ENCODE measurements at regions not wholly inside any gene's neighbourhood (a gene's known extent, or its start where the extent isn't known, plus 50 kb on each side); places are given as distances from the start of the nearest gene placed in this dataset.

- no peak for FAIRE-seq
- no TSS peak for BruUV-seq (replicated peaks)
These were observed 53.6 kb upstream of the IRX2 start for GRCh38 chr5:2805080-2805479.

More at GRCh38 chr5:2805080-2805479, 53.6 kb upstream of the IRX2 start:
- DNase-seq (ENCODE audit: low read depth, low spot score) (no peak), ATAC-seq (no peak)
- Histone ChIP-seq H3K9ac (ENCODE audit: control insufficient read depth, insufficient read depth, low read length) (no peak overlapping the region), H3K79me2 (ENCODE audit: control insufficient read depth, insufficient read depth, low read length) (no peaks in the 10 kb centered on the region), H2AFZ (ENCODE audit: control insufficient read depth, low read depth, low read length) (no peak overlapping the region), H3K36me3 (ENCODE audit: control insufficient read depth in 2 of 2, insufficient read depth in 2 of 2, low read length in 1 of 2) (no peaks in the 10 kb centered on the region), H4K20me1 (ENCODE audit: control insufficient read depth, insufficient read depth) (no peaks in the 10 kb centered on the region), H3K9me3 (replicated peaks; ENCODE audit: control insufficient read depth, insufficient read depth, low read length) (no peaks in the 10 kb centered on the region; the same call in 2 of the 3 replicates), H3K4me3 (no peak overlapping the region), H3K27ac (ENCODE audit: control insufficient read depth, insufficient read depth) (no peak overlapping the region), H3K4me2 (ENCODE audit: control insufficient read depth, insufficient read depth) (no peak overlapping the region), H3K27me3 (replicated peaks in 1 of 2; ENCODE audit: control insufficient read depth in 2 of 2, insufficient read depth in 2 of 2, low read length in 1 of 2) (no peaks in the 10 kb centered on the region), H3K4me1 (ENCODE audit: control insufficient read depth, insufficient read depth, low read length) (no peaks in the 10 kb centered on the region)
- ChIA-PET POLR2A (interaction anchor here (0.7 kb wide), 1 partner anchor 1587 kb away, joined by 3 read pairs; no protein-coding TSS in a partner anchor), RAD21 (ENCODE audit: unreplicated experiment) (no interaction called here), CTCF (no interaction called here), SMC1A (ENCODE audit: uncharacterized antibody, unreplicated experiment) (no interaction called here)
- TF ChIP-seq, protein P1, sequence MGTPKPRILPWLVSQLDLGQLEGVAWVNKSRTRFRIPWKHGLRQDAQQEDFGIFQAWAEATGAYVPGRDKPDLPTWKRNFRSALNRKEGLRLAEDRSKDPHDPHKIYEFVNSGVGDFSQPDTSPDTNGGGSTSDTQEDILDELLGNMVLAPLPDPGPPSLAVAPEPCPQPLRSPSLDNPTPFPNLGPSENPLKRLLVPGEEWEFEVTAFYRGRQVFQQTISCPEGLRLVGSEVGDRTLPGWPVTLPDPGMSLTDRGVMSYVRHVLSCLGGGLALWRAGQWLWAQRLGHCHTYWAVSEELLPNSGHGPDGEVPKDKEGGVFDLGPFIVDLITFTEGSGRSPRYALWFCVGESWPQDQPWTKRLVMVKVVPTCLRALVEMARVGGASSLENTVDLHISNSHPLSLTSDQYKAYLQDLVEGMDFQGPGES (IDR thresholded peaks at IDR 0.05) = no peak
- TF ChIP-seq NKRF (conservative IDR thresholded peaks at IDR 0.05) (no peak), HDAC6 (IDR thresholded peaks at IDR 0.05; ENCODE audit: unreplicated experiment) (no peak), TBL1XR1 (IDR thresholded peaks at IDR 0.05; ENCODE audit: low read depth, low read length) (no peak), EGR1 (IDR thresholded peaks at IDR 0.05; ENCODE audit: borderline replicate concordance in 1 of 2, low read depth in 2 of 2, low read length in 2 of 2) (no peak), ZNF24 (IDR thresholded peaks at IDR 0.05) (no peak), FOXK2 (IDR thresholded peaks at IDR 0.05) (no peak)
- in situ Hi-C loops (cut with MboI) (no loop called here), intact Hi-C loops (cut with micrococcal nuclease; ENCODE audit: unreplicated experiment) (no loop called here)
- 35% methylated on average over 5 of the region's 5 CpGs for WGBS (ENCODE audit: insufficient coverage, insufficient replicate concordance, low lambda C conversion rate, missing lambda C conversion rate)
